HG03064 (cell line): ENCODE measurements at regions not wholly inside any gene's neighbourhood (a gene's known extent, or its start where the extent isn't known, plus 50 kb on each side); places are given as distances from the start of the nearest gene placed in this dataset.

ENCODE experiments used
- ATAC-seq: cut with Tn5 transposase; IDR thresholded peaks from one replicate; pipeline ENCODE4 v1.9.1; 2021; ENCODE audit warnings: low read depth; ENCODE audit not compliant: unreplicated experiment

- no peak for ATAC-seq
Measured at GRCh38 chr18:11246495-11247300, 97.3 kb upstream of the PIEZO2 start.

DNA sequence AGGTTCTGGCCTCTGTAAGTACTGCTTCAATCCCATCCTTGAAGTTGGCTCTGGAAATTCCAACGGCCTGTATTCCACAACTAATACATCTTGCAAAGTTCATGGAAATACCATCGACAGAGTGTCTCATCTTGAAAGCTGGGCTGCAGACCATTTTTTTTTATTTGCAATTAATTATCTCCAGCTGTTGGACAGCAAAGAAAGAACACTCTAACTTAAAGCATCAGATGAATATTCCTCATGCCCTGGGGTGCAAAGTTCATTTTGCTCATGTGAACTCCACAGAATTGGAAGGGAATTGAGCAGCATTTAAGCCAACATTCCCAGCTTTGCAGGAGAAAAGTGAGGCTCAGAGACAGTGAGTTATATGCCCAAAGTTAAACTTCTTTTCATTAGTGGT is 96.5 kb upstream of the PIEZO2 start:
- no peak for ATAC-seq

GRCh38 chr18:11237484-11237883 is 88.1 kb upstream of the PIEZO2 start:
- no peak for ATAC-seq

- no peak for ATAC-seq
Measured at GRCh38 chr18:11237066-11237465, 87.7 kb upstream of the PIEZO2 start.

GRCh38 chr18:11224153-11224552 is 74.8 kb upstream of the PIEZO2 start:
- ATAC-seq = no peak

- ATAC-seq = no peak
Measured at GRCh38 chr18:11219571-11219970, 70.2 kb upstream of the PIEZO2 start.

- ATAC-seq = no peak
Measured at GRCh38 chr18:11215216-11215615, 65.8 kb upstream of the PIEZO2 start.

GRCh38 chr18:11204020-11204419 is 54.7 kb upstream of the PIEZO2 start:
- ATAC-seq = no peak

GRCh38 chr18:11199477-11199876 is 50.1 kb upstream of the PIEZO2 start:
- ATAC-seq = no peak
